Liver (tissue), 7 donors: ENCODE measurements at regions not wholly inside any gene's neighbourhood (a gene's known extent, or its start where the extent isn't known, plus 50 kb on each side); places are given as distances from the start of the nearest gene placed in this dataset.

ENCODE experiments used
- DNase-seq: peaks from one replicate; pipeline ENCODE4 v3.0.0-alpha.2; 2017; ENCODE audit warnings: low spot score
- H3K27ac ChIP-seq, 2 donors: one replicate each; pipeline ENCODE4 v1.7.0; 2013; ENCODE audit warnings: inconsistent platforms in 2 of 2, low read length in 2 of 2, control low read depth in 1 of 2, low read depth in 1 of 2, mild to moderate bottlenecking in 1 of 2
- H3K27me3 ChIP-seq, 4 donors: one replicate each; pipeline versions ENCODE4 v1.6.1 to v1.7.0; 2013; ENCODE audit warnings: low read length in 3 of 4, inconsistent platforms in 1 of 4, mild to moderate bottlenecking in 1 of 4, moderate library complexity in 1 of 4; ENCODE audit not compliant: control insufficient read depth in 4 of 4, insufficient read depth in 4 of 4
- H3K36me3 ChIP-seq, 4 donors: one replicate each; pipeline versions ENCODE4 v1.6.1 to v1.7.0; 2013; ENCODE audit warnings: low read length in 3 of 4, mild to moderate bottlenecking in 3 of 4, low read depth in 1 of 4, moderate library complexity in 1 of 4; ENCODE audit not compliant: control insufficient read depth in 4 of 4, insufficient read depth in 3 of 4
- H3K4me1 ChIP-seq, 4 donors: one replicate each; pipeline versions ENCODE4 v1.6.1 to v1.7.0; 2013; ENCODE audit warnings: low read length in 3 of 4, mild to moderate bottlenecking in 3 of 4, moderate library complexity in 1 of 4; ENCODE audit not compliant: control insufficient read depth in 4 of 4, insufficient read depth in 4 of 4
- H3K4me3 ChIP-seq, 3 donors: one replicate each; pipeline versions ENCODE4 v1.6.1 to v1.7.0; 2013; ENCODE audit warnings: low read length in 3 of 3, control low read depth in 1 of 3, low read depth in 1 of 3, mild to moderate bottlenecking in 1 of 3
- H3K9ac ChIP-seq, 2 donors: one replicate each; pipeline ENCODE4 v1.7.0; 2013; ENCODE audit warnings: low read length in 2 of 2, mild to moderate bottlenecking in 2 of 2, moderate library complexity in 2 of 2, control low read depth in 1 of 2, low read depth in 1 of 2
- H3K9me3 ChIP-seq, 4 donors: one replicate each; pipeline versions ENCODE4 v1.6.1 to v1.7.0; 2013; ENCODE audit warnings: low read length in 3 of 4; ENCODE audit not compliant: control insufficient read depth in 4 of 4
- ATF3 ChIP-seq: IDR thresholded peaks from 2 replicates; pipeline ENCODE4 v1.6.1; 2016; ENCODE audit warnings: antibody characterized with exemption
- FOXA1 ChIP-seq: IDR thresholded peaks from 2 replicates; pipeline ENCODE4 v1.6.1; 2016; ENCODE audit warnings: antibody characterized with exemption
- FOXA2 ChIP-seq: IDR thresholded peaks from 2 replicates; pipeline ENCODE4 v1.6.1; 2016; ENCODE audit warnings: antibody characterized with exemption
- GABPA ChIP-seq, 2 donors: IDR thresholded peaks in 1 of 2; conservative IDR thresholded peaks in 1 of 2; 2 replicates each; pipeline ENCODE4 v1.6.1; 2016; ENCODE audit warnings: antibody characterized with exemption in 2 of 2, mild to moderate bottlenecking in 1 of 2, moderate library complexity in 1 of 2
- JUND ChIP-seq, 2 donors: IDR thresholded peaks; 2 replicates each; pipeline ENCODE4 v1.6.1; 2016; ENCODE audit warnings: antibody characterized with exemption in 2 of 2
- MAX ChIP-seq: IDR thresholded peaks from 2 replicates; pipeline ENCODE4 v1.6.1; 2016; ENCODE audit warnings: antibody characterized with exemption
- NR2F2 ChIP-seq: IDR thresholded peaks from 2 replicates; pipeline ENCODE4 v1.6.1; 2016; ENCODE audit warnings: antibody characterized with exemption
- RAD21 ChIP-seq, 2 donors: IDR thresholded peaks; 2 replicates each; pipeline ENCODE4 v1.6.1; 2016; ENCODE audit warnings: antibody characterized with exemption in 2 of 2, mild to moderate bottlenecking in 2 of 2
- SP1 ChIP-seq: IDR thresholded peaks from 2 replicates; pipeline ENCODE4 v1.6.1; 2018; ENCODE audit warnings: antibody characterized with exemption, mild to moderate bottlenecking
- YY1 ChIP-seq: IDR thresholded peaks from 2 replicates; pipeline ENCODE4 v1.6.1; 2016; ENCODE audit warnings: antibody characterized with exemption, mild to moderate bottlenecking
- WGBS: extraction: QIAGEN DNeasy Blood & Tissue Kit; methylation state at CpG from one replicate; pipeline ENCODE4 v1.1.7; 2013; 5-methylcytosine and 5-hydroxymethylcytosine counted together
- donor health status: healthy.
- donor health status: healthy.
- donor health status: healthy.
- donor health status: healthy.

- H3K4me3 ChIP-seq, result no peak overlapping the region
- DNase-seq, result no peak
- 63% methylated on average over 5 of the region's 5 CpGs for WGBS
- no peak for TF ChIP-seq NR2F2
- TF ChIP-seq JUND (IDR thresholded peaks at IDR 0.05), result no peak
- H3K9ac ChIP-seq, result no peak overlapping the region
- H3K27me3 ChIP-seq, result peaks cover 0 to 3% (median 0%) of the 10 kb centered on the region in 4 donors
- no peaks in the 10 kb centered on the region for H3K36me3 ChIP-seq
- no peaks in the 10 kb centered on the region for H3K4me1 ChIP-seq
- H3K27ac ChIP-seq, result no peak overlapping the region
- H3K9me3 ChIP-seq, result peaks cover 0 to 3% (median 0%) of the 10 kb centered on the region in 4 donors
Measured at GRCh38 chr12:126719912-126720705, 1546.9 kb upstream of the TMEM132C start.

- H3K4me3 ChIP-seq, result no peak overlapping the region
- no peak for DNase-seq
- 6% methylated on average over 69 of the region's 69 CpGs for WGBS
- H3K36me3 ChIP-seq, result no peaks in the 10 kb centered on the region
- H3K9me3 ChIP-seq, result no peaks in the 10 kb centered on the region
- peaks cover 0 to 10% (median 1%) of the 10 kb centered on the region in 4 donors for H3K27me3 ChIP-seq
- TF ChIP-seq ATF3, result no peak
- TF ChIP-seq YY1, result no peak
- TF ChIP-seq GABPA (IDR thresholded peaks at IDR 0.05 in 1 of 2, conservative IDR thresholded peaks at IDR 0.05 in 1 of 2), result no peak
- no peak overlapping the region for H3K9ac ChIP-seq
- H3K4me1 ChIP-seq, result no peaks in the 10 kb centered on the region
- no peak overlapping the region for H3K27ac ChIP-seq
Measured at GRCh38 chr12:126726481-126727217, 1540.3 kb upstream of the TMEM132C start.

GRCh38 chr12:126727218-126728075 lies 1539.5 kb upstream of the TMEM132C start:
- Histone ChIP-seq H3K9ac (no peak overlapping the region), H3K27ac (no peak overlapping the region), H3K27me3 (peaks cover 0 to 10% (median 1%) of the 10 kb centered on the region in 4 donors), H3K36me3 (no peaks in the 10 kb centered on the region), H3K4me3 (no peak overlapping the region), H3K9me3 (no peaks in the 10 kb centered on the region), H3K4me1 (no peaks in the 10 kb centered on the region)
- no peak for DNase-seq
- TF ChIP-seq RAD21 (IDR thresholded peaks at IDR 0.05), result no peak
- 10% methylated on average over 44 of the region's 44 CpGs for WGBS

GRCh38 chr12:126734296-126734695 lies 1532.7 kb upstream of the TMEM132C start:
- no peak overlapping the region for H3K9ac ChIP-seq
- no peak overlapping the region for H3K4me3 ChIP-seq
- TF ChIP-seq SP1 (no peak), MAX (no peak), FOXA2 (no peak), ATF3 (no peak), FOXA1 (no peak)
- peaks cover 0 to 3% (median 0%) of the 10 kb centered on the region in 4 donors for H3K27me3 ChIP-seq
- no peaks in the 10 kb centered on the region for H3K9me3 ChIP-seq
- no peaks in the 10 kb centered on the region for H3K4me1 ChIP-seq
- H3K36me3 ChIP-seq, result no peaks in the 10 kb centered on the region
- no peak for DNase-seq
- 55% methylated on average over 5 of the region's 5 CpGs for WGBS
- no peak overlapping the region for H3K27ac ChIP-seq
